DMS114 treated with DMSO at 0.1 percent for 48 hours (cell line): ENCODE measurements at regions not wholly inside any gene's neighbourhood (a gene's known extent, or its start where the extent isn't known, plus 50 kb on each side); places are given as distances from the start of the nearest gene placed in this dataset.

ENCODE experiments used
- DNase-seq: peaks from one replicate; lab custom pipeline; 2025; ENCODE audit not compliant: unreplicated experiment; lab: John Stamatoyannopoulos, UW

DNA sequence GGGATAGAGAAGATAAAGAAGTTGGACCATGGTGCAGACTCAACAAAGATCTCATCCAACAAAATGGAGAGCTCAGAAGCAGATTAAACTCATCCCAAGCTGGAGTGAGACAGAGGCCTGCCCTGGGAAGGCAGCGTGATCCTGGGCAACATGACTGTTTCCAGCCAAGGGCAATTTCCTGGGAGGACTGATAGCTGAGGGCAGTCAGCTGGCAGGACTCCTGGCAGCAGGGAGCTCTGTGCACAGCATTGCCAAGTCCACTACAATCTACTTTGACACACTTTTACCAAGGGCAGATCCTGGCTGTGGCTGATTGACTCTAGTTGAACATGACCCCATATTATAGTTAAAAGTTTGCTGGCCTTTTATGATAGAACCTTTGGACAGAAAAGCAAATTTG, 357.3 kb upstream of the RASGEF1B start:
- no peak for DNase-seq

GRCh38 chr4:81827577-81828202, 356.0 kb upstream of the RASGEF1B start:
- no peak for DNase-seq

DNA sequence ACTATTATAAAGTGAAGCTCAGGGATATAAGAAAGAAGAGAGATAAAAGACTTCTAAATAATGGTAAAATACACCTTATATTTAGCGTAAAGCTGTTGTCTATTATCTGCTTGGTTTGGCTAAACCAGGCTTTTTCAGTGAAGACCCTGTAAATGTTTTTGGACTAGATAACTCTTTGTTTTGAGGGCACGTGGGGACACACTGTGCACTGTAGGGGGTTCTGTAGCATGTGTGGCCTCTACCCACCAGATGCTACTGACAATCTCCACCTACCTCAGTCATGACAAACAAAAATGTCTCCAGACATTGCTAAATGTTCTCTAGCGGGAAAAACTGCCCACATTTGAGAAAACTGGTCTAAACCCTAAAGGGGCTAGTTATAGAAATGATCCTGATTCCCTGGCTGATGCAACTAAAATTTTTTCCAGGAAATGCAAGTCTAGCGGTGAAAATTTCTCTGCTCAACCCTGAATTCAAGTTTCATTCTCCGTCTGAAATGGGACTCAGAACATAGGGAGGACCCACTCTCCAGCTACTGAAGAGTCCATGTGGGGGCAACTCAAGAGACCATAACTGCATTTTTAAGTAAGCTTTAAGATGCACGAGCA, 355.2 kb upstream of the RASGEF1B start:
- no peak for DNase-seq

DNA sequence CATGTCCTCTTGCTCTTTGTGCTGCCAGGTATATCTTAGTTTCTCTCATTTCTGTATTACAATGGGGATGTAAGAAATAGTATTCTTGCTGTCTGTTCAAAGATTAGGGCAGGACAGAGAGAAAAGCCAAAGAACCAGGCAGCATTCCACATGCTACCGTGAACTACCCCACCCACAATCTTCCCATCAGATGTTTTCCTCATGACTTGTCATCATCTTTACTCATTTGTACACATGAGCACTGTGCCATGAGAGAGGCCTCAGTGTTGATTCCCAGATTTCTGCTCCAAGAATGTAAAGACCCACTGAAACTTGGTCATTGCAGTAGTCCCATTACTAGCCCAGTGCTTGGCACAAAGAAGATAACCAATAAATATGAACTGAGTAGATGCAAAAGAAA, 354.6 kb upstream of the RASGEF1B start:
- no peak for DNase-seq

DNA sequence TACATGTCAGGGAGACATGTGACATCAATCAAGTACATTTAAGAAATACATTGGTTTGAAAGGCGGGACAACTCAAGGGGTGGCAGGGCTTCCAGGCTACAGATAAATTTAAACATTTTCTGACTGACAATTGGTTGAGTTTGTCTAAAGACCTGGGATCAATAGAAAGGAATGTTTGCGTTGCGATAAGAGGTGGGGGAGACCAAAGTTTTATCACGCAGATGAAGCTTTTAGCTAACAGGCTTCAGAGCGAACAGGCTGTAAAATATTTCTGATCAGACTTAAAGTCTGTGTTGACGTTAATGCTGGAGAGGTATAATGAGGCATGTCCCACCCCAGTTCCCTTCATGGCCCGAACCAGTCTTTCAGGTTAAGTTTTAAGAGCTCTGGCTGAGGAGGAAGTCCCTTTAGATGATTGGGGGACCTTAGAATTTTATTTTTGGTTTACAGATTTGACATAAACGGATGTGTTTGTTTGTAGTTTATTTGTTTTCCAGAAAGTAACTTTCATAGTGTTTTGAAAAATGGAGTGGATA, 346.7 kb upstream of the RASGEF1B start:
- DNase-seq = no peak

DNA sequence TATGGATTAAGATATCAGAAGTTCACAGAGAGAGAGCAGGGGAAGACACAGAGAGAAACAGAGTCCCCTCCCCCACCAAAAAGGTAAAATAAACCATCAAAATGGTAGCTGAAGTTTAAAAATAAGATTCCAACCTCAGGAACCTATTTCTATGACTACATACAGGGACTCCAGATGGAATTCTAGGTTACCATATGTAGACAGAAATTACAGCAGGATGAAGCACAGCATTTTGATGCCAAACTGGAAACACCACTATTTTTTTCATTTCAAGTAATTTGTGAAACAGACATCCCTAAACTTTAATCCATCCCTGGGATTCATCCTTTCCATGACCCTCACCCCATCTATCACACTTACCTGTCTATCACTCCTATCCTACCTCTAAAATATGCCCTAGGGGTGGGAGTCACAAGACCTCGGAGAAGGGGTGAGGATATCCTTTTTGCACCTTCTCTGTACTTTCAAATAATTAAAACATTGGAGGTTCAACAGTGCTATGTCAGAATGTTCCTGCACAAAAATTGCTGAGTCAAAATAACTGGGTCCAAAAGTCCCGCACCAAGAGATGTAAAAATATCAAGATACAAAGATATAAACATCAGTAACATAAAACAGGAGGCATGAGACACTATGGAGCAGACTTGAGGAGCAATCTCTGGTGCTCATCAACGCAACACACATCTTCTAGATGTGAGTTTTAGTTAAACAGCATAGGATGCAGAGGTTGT, 344.5 kb upstream of the RASGEF1B start:
- DNase-seq = no peak

GRCh38 chr4:81814987-81815541, 343.4 kb upstream of the RASGEF1B start:
- no peak for DNase-seq

- no peak for DNase-seq
Measured at GRCh38 chr4:81811562-81812293, 340.0 kb upstream of the RASGEF1B start.

- DNase-seq = no peak
Measured at GRCh38 chr4:81808011-81808672, 336.4 kb upstream of the RASGEF1B start.

GRCh38 chr4:81807386-81807785, 335.7 kb upstream of the RASGEF1B start:
- no peak for DNase-seq

DNA sequence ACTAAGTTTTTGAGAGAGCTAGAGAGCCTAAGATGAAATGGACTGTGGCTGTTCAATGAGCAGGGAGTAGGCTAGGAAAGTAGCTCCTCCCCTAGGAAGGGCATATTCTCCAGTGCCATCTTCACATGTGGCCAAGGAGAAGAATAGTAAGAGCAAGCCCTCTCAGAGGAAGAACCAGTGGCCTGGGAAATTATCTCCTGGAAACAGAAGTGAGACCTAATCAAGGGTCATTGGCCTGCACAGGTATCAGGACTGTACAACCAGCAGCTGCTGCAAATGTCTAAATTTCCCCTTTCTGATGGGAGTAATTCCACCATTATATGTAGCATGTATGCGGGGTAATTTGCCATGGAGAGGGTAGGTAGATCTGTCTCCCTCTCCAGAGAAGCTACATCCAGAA, 334.8 kb upstream of the RASGEF1B start:
- DNase-seq = no peak

GRCh38 chr4:81804849-81805248, 333.1 kb upstream of the RASGEF1B start:
- DNase-seq = no peak

GRCh38 chr4:81802285-81802846, 330.7 kb upstream of the RASGEF1B start:
- DNase-seq = no peak

GRCh38 chr4:81799371-81799770, 327.7 kb upstream of the RASGEF1B start:
- no peak for DNase-seq

- DNase-seq = no peak
Measured at GRCh38 chr4:81796790-81797528, 325.3 kb upstream of the RASGEF1B start.

GRCh38 chr4:81792521-81792920, 320.8 kb upstream of the RASGEF1B start:
- no peak for DNase-seq

GRCh38 chr4:81790477-81790876, 318.8 kb upstream of the RASGEF1B start:
- no peak for DNase-seq

GRCh38 chr4:81789741-81790399, 318.2 kb upstream of the RASGEF1B start:
- DNase-seq = no peak

- DNase-seq = no peak
Measured at GRCh38 chr4:81789158-81789557, 317.5 kb upstream of the RASGEF1B start.
